NCI-H2029 (cell line): ENCODE measurements at regions not wholly inside any gene's neighbourhood (a gene's known extent, or its start where the extent isn't known, plus 50 kb on each side); places are given as distances from the start of the nearest gene placed in this dataset.
A peak's percentile ranks its signal among the peaks of the same experiment; 100 is the strongest.
"Not testable (repeated sequence)": the region's sequence is repeated elsewhere in the genome, so short reads cannot be mapped to it uniquely, and the experiment has no call there.

Experiments
- DNase-seq: peaks from one replicate; lab custom pipeline; 2025; lab: John Stamatoyannopoulos, UW

DNA sequence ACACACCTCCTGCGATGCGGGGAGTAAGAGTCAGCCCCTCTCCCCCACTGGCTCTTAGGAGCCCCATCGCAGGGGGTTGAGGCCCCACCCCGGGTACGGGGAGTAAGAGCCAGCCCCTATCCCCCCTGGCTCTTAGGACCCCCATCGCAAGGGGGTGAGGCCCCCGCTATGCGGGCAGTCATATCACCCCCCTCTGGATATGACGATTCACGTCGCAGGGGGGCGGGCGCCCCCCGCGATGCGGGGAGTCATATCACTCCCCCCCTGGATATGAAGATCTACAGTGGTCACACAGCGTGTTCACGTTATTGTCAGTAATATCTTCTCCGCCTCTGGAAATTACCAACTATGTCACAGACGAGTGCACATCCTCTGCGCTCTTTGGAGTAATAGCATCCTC, 61.1 kb downstream of the DEFB131A start:
- not testable (repeated sequence) for DNase-seq

DNA sequence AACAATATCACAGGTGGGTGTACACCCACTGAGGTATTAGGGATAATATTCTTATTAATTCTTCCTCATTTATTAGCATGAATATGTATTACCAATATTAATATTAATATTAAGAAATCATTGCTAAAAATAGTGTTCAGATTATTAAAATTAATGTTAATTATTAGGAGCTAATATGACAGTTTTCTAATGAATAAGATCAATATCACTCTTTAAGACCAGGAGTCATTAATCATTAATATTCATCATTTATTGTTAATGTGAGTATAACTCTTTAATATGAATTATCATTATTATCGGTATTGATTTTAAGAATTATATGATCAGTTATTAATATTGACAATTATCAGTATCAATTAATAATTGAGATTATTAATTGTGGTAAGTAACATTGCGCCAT, 62.5 kb downstream of the DEFB131A start:
- not testable (repeated sequence) for DNase-seq

DNA sequence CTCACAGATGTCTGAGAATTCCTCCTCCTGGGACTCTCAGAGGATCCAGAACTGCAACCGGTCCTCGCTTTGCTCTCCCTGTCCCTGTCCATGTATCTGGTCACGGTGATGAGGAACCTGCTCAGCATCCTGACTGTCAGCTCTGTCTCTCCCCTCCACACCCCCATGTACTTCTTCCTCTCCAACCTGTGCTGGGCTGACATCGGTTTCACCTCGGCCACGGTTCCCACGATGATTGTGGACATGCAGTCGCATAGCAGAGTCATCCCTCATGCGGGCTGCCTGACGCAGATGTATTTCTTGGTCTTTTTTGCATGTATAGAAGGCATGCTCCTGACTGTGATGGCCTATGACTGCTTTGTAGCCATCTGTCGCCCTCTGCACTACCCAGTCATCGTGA, 68.7 kb downstream of the DEFB131A start:
- not testable (repeated sequence) for DNase-seq

DNA sequence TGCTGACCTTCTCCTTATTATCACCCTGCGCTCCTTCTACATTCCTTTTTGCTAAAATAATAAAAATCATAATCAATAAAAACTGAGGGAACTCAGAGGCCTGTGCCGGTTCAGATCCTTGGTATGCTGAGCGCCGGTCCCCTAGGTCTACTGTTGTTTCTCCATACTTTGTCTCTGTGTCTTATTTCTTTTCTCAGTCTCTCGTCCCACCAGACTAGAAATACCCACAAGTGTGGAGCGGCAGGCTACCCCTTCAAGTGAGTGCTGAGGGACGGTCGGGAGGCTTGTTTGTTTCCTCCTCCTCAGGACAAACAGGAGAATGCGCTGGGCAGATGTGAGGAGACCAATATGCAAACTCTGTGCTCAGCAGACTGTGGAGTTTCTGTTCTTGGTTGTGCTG, 75.4 kb downstream of the DEFB131A start:
- not testable (repeated sequence) for DNase-seq

DNA sequence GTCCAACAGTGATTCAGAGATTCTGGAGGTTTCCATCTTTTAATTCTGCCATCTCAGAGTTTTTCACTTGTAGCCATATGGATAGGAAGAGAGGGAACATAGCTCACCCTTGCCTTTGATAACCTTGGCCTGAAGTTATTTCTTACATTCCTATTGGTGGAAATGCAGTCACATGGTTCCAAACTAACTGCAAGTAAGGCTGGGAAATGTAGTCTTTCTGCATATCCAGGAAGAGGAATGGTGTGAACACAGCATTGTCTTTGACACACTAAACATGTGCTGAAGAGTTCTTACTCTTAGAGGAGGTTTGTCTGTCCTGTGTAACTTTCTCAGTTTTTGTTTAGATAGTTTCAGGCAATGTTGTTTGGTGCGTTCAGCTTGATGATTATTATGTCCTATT, 78.7 kb downstream of the DEFB131A start:
- DNase-seq: not testable (repeated sequence)

DNA sequence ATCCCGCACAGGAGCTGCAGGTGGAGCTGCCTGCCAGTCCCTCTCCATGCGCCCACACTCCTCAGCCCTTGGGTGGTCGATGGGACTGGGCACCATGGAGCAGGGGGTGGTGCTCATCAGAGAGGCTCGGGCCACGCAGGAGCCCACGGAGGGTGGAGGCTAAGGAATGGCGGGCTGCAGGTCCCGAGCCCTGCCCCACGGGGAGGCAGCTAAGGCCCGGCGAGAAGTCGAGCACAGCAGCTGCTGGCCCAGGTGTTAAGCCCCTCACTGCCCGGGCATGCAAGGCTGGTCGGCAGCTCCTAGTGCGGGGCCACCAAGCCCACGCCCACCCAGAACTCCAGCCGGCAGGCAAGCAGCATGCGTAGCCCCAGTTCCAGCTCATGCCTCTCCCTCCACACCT, 80.2 kb downstream of the DEFB131A start:
- not testable (repeated sequence) for DNase-seq

DNA sequence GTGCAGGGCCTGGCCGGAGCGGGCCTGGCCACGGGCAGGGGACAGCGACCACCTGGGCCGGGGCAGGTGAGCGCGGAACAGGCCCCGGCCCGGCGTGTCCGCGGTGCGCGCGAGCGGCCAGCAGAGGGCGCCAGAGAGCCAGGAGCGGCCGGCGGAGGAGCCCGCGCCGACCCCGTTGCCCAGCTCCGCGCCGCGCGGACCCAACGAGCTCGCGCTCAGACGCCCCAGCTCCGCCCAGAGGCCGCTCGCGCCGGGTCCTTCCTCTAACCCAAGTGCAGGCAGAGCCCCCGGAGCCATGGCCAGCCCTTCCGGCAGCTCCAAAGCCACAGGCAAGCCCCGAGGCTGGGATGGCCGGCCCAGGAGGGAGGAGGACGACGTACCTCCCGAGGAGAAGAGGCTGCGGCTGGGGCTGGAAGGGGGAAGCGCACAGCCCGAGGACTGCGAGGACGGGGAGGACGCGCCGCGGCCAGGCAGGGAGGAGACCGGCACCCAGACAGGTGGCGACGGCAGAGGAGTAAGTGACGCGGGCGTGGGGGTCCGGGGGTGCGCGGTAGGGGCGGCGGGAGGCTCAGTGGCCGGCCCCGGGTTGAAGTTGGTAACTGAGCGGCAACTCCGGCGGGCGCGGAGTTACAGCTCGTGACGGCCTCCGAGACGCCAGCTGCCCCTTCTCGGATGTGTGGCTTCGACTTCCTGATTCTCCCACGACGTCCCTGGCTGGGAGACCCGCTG, 88.1 kb downstream of the DEFB131A start:
- DNase-seq: peak; percentile 27

DNA sequence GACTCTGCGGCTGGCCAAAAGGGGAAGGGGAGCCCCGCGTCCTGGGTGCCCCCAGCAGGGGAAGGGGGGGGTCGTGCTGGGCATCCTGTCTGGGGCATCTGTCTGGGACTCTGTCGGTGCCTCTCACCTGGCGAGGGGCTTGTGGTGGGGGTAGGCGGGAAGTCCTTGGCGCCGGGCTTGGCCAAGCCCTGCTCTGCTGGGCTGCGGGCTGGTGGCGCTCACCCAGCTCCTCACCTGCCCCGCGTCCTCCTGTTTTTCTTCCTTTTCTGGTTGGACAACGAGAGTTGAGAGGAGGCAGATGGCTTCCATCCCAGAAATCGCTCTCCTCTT, 88.6 kb downstream of the DEFB131A start:
- DNase-seq: not testable (repeated sequence)

DNA sequence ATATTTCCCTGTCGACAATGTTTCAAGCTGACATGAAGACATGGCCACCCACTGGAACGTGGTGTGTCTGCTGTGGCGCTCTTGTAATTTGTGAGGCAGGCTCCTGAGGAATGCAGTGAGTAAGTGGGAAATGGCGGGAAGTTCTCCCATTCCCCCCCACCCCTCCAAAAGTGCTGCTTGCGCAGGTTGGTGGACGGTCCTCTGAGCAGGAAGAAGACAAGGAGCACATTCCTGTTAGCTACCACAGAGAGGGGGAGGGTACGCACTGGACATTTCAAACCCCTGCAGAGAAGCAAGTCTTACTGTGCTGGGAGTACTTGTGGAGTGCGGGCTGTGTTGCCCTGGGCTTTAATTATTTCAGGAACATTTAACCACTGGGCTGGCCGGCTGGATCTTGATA, 92.9 kb downstream of the DEFB131A start:
- not testable (repeated sequence) for DNase-seq

DNA sequence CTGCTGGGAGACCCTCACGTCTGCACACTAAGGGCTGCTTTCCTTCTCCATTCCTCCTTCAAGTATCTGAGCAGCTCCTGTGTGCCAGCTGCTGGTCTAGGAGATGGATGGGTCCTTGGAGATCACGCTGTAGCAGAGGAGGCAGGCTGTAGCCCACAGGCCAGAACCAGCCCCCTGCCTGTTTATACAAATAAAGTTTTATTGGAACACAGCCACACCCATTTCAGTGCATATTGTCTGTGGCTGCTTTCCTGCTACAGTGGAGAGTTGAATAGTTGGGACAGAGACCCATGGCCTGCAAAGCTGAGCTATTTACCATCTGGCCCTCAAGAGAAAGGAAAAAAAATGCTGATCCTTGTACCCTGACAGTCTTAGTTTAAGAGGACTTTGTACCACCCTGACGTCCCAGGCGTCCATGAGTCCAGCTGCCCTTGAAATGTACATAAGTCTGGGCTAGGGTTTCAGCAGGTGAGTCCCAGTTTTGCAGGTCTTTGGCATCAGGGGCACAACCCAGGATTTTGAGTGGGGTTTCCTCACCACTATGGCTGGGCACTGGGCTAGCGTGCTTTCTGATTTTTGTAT, 95.8 kb downstream of the DEFB131A start:
- DNase-seq: not testable (repeated sequence)

DNA sequence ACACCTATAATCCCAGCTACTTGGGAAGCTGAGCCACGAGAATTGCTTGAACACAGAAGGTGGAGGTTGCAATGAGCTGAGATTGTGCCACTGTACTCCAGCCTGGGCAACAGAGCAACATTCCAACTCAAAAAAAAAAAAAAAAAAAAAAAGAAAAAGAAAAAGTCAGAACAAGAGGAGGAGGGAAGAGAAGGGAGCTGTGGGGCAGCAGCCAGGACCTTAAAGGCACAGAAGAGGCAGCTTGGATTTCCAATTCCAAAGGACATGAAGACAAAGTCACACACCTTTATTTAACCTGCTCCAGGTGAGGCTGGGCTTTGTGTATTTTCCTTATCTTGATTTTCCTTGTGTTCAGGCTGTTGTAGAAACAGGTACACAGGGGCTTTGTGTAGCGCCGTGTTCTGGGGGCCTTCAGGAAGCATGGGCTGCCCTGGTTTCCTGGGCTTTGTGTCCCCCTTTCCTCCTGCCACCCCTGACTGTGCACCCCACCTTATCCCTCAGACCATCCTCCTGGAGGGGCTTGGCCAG, 97.2 kb downstream of the DEFB131A start:
- not testable (repeated sequence) for DNase-seq

DNA sequence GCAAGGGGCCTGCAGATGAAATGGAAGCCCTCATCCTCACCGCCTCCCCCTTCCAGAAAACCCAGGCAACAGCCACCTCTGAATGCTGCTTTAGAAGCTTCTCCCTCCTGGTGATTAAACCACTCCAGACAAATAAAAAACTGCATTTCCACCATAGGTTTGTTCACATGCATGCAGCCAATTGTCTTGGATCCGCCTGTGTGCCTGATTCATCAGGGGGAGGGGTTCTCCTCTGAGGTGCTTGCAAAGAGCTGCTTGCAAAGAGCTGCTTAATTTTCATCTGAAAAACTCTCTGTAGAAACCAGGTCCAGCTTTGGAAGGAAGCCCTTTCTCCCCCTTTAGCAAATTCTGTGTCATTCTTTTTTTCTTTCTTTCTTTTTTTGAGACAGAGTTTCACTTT, 100.6 kb downstream of the DEFB131A start:
- not testable (repeated sequence) for DNase-seq

DNA sequence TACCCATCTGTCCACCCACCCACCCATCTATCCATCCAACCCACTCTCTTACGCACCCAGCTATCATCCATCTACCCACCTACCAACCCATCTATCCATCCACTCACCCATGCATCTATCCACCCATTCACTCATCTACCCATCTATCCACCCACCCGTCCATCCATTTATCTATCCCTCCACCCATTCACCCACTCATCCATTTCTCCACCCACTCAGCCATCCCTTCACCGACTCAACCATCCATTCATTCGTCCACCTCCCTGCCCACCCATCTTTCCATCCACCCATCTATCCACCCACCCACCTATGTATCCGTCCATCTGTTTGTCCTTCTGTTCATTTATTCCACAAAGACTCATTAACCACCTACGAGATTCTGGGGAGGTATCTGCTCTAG, 103.3 kb downstream of the DEFB131A start:
- not testable (repeated sequence) for DNase-seq

DNA sequence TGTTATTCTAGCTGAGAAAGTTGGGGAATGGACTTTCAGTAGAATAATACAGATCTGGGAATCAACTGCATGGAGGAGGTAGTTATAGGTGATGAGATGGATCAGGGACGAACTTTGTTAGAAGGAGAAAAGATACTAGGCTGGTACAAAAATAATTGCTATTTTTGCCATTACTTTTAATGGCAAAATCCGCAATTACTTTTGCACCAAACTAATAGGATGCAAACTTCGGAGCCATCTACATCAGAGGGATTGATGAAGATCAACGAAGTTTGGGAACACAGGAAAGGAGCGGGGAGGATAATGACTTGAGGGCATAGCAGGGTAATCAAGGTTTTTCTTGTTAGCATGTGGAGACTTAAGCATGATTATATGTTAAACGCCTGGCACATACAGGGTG, 111.9 kb downstream of the DEFB131A start:
- DNase-seq: not testable (repeated sequence)

DNA sequence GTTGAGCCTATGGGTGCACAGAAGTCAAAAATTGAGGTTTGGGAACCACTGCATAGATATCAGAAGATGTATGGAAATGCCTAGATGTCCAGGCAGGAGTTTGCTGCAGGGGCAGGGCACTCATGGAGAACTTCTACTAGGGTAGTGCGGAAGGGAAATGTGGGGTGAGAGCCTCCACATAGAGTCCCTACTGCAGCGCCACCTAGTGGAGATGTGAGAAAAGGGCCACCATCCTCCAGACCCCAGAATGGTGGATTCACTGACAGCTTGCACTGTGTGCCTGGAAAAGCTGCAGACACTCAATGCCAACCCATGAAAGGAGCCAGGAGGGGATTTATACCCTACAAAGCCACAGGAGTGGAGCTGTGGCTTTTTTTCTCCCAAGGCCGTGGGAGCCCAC, 133.7 kb downstream of the DEFB131A start:
- not testable (repeated sequence) for DNase-seq

DNA sequence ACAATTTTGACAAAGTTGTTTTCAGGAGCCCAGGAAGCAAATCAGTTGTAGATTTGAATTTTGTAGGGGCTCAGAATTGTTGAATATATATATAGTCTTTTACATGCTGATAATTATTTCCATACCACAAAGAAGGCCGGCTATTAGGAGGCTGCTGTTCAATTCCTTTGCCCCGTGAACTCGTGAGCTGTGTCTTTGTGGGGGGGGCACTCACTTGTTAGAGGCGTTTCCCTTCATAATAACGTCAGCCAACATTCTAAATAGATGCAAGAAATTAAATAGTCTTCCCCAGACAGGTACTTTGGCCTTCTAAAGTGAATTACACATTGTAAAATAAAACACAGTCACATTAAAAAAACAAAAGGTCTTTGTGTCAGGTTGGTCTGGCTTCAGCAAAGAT, 138.7 kb downstream of the DEFB131A start:
- DNase-seq: not testable (repeated sequence)

DNA sequence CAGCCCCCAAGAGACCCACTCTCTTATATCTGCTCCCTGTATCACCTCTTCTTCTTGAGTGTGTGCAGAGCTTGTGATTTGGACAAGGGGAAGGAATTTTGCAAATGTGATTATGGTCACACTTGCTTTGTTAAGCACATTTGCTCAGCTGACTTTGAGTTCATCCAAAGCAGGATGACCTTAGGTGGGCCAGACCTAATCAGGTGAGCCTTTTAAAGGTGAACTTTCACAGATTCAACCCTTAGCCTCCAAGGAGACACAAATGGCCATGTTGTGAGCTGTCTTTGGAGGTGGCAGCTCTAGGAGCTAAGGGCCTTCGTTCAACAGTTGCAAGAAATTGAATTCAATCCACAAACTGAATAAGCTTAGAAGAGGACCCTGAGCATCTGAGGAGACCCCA, 147.8 kb downstream of the DEFB131A start:
- DNase-seq: no peak

DNA sequence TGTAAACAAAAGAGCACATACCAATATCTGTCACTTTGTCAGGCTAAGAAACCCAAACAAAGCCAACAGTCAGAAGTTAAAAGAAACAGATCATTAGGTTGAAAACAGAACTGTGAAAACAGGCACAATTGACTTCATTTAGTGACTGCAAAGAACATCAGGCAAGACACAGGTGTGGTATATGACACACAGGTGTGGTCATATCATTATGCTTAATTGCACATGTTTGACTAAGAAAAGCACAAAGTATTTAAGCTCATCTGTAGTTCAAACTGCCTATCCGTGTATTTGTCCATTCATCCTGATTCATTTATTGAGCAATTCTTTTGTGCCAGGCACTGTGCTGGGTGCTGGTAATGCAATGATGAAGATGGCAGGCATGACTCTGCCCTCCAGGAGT, 150.7 kb downstream of the DEFB131A start:
- DNase-seq: no peak

DNA sequence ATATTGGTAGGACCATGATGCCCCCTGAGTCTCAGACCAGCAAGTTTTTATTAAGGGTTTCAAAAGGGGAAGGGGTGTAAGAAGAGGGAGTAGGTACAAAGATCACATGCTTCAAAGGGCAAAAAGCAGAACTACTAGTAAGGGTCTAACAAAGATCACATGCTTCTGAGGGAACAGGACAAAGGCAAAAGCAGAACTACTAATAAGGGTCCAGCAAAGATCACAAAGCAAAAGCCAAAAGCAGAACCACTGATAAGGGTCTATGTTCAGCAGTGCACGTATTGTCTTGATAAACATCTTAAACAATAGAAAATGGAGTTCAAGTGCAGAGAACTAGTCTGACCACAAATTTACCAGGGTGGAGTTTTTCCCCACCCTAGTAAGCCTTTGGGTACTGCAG, 151.3 kb downstream of the DEFB131A start:
- not testable (repeated sequence) for DNase-seq

DNA sequence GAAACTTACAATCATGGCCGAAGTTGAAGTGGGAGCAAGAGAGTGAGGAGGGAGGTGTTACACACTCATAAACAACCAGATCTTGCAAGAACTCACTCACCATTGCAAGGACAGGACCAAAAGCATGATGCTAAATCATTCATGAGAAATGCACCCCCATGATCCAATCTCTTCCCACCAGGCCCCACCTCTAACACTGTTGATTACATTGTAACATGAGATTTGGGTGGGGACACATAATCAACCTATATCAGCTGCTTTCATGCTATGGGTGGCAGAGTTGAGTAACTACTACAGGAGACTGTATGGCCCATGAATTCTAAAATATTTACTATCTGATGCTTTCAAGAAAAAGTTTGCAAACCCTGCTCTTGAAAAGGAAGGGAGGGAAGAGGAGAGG, 155.1 kb downstream of the DEFB131A start:
- no peak for DNase-seq

DNA sequence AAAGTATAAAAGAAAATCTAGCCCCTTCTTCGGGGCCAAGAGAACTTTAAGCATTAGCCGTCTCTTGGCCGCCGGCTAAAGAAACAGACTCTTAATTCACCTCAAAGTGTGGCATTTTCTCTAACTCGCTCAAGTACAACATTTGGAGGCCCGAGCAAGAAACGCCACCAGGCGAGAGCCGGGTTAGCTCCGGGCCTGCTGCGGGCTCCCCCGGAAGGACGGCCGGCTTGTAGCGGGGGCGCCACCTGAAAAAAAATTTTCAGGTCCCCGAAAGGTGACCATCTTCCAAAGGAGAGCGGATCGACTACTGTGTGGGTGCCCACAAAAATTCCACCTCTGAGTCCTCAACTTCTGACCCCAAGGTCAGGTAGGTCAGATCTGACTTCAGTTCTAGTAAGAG, 156.0 kb downstream of the DEFB131A start:
- no peak for DNase-seq

DNA sequence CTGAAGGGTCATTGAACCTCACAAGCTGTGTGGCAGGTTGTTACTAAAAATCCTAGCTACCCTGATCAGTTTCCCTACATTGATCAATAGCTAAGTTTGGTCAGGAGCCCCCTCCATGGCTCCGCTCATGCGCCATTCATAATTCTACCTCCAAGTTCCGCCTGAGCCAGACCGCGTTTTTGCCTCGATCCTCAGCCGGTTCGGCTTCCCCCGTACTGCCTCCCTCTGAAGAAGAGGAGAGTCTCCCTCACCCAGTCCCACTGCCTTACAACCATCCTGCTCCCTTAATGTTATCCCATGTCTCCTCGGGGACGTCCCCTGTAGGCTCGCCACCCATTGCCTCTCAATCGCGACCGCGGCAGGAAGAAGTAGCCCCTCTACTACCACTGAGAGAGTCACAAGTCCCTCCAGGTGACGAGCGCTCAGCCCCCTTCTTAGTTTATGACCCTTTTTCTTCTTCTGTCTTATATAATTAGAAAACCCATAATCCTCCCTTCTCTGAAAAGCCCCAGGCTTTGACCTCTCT, 158.2 kb downstream of the DEFB131A start:
- DNase-seq: no peak
